Chondrocyte (in vitro differentiated cells): ENCODE measurements at regions not wholly inside any gene's neighbourhood (a gene's known extent, or its start where the extent isn't known, plus 50 kb on each side); places are given as distances from the start of the nearest gene placed in this dataset.

Experiments used
- DNase-seq: peaks from one replicate; pipeline ENCODE4 v3.0.0; 2021; ENCODE audit warnings: mixed read lengths, low spot score
- H3K27ac Mint-ChIP-seq: one replicate; pipeline ENCODE4 v1.8.0; 2021; ENCODE audit warnings: mild to moderate bottlenecking, moderate library complexity, mixed read lengths; ENCODE audit not compliant: unreplicated experiment
- H3K27me3 Mint-ChIP-seq: 2 replicates; pipeline ENCODE4 v1.8.0; 2021; ENCODE audit warnings: low read depth, mixed read lengths
- H3K36me3 Mint-ChIP-seq: 2 replicates; pipeline ENCODE4 v1.8.0; 2021; ENCODE audit warnings: low read depth, mixed read lengths
- H3K4me1 Mint-ChIP-seq: 2 replicates; pipeline ENCODE4 v1.8.0; 2021; ENCODE audit warnings: low read depth, mild to moderate bottlenecking, mixed read lengths
- H3K4me3 Mint-ChIP-seq: one replicate; pipeline ENCODE4 v1.8.0; 2021; ENCODE audit warnings: mild to moderate bottlenecking, moderate library complexity, mixed read lengths; ENCODE audit not compliant: unreplicated experiment
- H3K9me3 Mint-ChIP-seq: 2 replicates; pipeline ENCODE4 v1.8.0; 2021; ENCODE audit warnings: low read depth, mixed read lengths
- TF ChIP-seq, protein P1 (sequence below): fragments of 200-600 bp; sonication (generic); IDR thresholded peaks from 2 replicates; pipeline ENCODE4 v1.5.0; 2021; ENCODE audit warnings: antibody characterized with exemption, mild to moderate bottlenecking, moderate library complexity

DNA sequence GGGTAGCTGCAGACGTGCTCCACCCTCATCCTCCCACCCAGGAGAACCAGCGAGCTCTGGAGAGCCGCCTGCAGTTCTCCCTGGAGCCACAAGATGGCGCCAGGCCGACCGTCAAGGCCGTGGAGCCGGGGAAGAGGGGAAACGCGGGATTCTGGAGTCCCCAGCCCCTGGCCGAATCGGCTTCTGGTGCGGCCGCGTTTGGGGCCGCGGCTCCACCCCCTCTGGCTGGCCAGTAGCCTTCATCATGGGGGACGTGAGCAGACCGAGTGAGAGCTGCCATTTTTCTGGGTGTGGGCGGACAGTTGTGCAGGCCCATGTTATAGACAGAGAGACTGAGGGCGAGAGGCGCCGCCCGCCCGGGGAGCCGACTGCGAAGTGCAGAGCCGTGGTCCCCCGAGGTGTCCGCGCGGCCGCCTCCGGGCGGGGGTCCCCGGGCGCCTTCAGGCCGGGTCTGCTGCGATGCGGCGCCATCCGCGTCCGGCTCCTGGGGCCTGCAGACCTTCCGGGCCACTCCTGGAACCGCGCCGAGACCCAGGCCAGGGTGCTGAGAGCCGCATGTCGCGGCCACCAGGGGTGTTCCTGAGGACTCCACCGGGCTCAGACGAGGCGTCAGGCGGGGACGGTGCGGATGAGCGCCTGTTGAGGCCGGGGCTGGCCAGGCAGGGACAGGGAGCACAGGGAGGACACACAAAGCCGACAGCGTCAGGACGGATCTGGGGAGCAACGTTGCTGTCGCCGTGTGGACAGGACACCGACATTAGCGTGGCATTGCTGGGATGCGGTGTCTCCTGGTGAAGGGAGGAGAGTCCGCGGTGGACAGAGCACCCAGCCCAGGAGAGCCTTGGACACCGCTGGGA is 418.2 kb upstream of the HS6ST1 start:
- H3K27ac Mint-ChIP-seq, result peak overlapping the region; percentile 65

DNA sequence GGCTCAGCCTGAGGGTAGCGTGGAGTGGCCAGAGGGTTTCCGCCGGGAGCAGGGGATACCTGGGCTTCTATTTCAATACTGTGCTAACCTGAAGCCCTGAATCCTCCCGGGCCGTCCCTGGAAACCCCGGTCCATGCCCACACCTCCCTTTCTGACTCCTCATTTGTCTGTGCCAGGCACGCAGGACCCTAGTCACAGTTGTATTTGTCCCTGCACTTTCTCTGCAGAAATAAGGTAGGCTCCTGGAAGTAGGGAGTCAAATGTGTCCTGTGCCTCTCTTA is 418.8 kb upstream of the HS6ST1 start:
- Mint-ChIP-seq H3K36me3 (no peaks in the 10 kb centered on the region), H3K4me1 (peaks cover 67% of the 10 kb centered on the region), H3K27me3 (no peaks in the 10 kb centered on the region), H3K9me3 (no peaks in the 10 kb centered on the region), H3K27ac (no peak overlapping the region), H3K4me3 (no peak overlapping the region)
- no peak for DNase-seq
- TF ChIP-seq, protein P1, sequence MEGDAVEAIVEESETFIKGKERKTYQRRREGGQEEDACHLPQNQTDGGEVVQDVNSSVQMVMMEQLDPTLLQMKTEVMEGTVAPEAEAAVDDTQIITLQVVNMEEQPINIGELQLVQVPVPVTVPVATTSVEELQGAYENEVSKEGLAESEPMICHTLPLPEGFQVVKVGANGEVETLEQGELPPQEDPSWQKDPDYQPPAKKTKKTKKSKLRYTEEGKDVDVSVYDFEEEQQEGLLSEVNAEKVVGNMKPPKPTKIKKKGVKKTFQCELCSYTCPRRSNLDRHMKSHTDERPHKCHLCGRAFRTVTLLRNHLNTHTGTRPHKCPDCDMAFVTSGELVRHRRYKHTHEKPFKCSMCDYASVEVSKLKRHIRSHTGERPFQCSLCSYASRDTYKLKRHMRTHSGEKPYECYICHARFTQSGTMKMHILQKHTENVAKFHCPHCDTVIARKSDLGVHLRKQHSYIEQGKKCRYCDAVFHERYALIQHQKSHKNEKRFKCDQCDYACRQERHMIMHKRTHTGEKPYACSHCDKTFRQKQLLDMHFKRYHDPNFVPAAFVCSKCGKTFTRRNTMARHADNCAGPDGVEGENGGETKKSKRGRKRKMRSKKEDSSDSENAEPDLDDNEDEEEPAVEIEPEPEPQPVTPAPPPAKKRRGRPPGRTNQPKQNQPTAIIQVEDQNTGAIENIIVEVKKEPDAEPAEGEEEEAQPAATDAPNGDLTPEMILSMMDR, result no peak

More for the DNA sequence above, 418.2 kb upstream of the HS6ST1 start:
- DNase-seq, result no peak
- peaks cover 61% of the 10 kb centered on the region for H3K4me1 Mint-ChIP-seq
- TF ChIP-seq, protein P1, result peak; percentile 99
- no peaks in the 10 kb centered on the region for H3K36me3 Mint-ChIP-seq
- H3K9me3 Mint-ChIP-seq, result no peaks in the 10 kb centered on the region
- peak overlapping the region; percentile 69 for H3K4me3 Mint-ChIP-seq
- no peaks in the 10 kb centered on the region for H3K27me3 Mint-ChIP-seq

DNA sequence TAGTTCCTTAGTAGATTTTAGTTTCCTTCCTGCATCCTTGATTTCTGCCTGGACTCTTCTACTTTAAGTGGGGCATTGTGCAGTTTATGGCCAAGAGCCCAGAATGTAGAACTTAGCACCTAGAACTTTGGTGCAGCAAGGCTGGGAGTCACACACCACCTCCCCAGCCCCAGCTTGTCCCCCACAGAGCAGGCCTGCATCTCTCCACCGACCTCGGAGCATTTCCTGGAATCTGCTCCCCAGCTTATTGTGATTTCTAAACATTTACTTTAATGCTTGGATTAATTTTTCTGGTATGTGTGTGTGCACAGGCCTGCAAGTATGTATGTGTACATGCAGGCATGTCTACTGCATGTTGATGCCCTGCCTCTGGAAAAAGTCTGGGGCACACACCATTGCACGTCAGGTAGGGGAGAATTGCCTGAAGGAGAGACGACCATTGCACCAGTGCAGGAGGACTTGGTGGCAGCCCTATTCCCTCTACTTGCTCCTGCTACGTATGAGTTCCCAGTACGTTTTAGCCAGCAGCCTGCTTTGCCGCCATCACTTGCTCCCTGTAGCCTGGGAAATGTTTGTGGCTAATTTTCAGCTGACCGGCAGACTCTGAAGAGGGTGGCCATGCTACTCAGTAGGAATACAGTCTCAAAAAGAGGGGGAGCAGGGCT is 419.9 kb upstream of the HS6ST1 start:
- Mint-ChIP-seq H3K27ac (no peak overlapping the region), H3K36me3 (no peaks in the 10 kb centered on the region)

GRCh38 chr2:128742467-128742866 is 423.8 kb upstream of the HS6ST1 start:
- Mint-ChIP-seq H3K27me3 (no peaks in the 10 kb centered on the region), H3K4me3 (no peak overlapping the region), H3K9me3 (no peaks in the 10 kb centered on the region), H3K36me3 (no peaks in the 10 kb centered on the region), H3K4me1 (peaks cover 62% of the 10 kb centered on the region), H3K27ac (no peak overlapping the region)
- no peak for DNase-seq
- TF ChIP-seq, protein P1, result no peak

More for the DNA sequence above, 419.9 kb upstream of the HS6ST1 start:
- peaks cover 57% of the 10 kb centered on the region for H3K4me1 Mint-ChIP-seq
- H3K4me3 Mint-ChIP-seq, result no peak overlapping the region
- TF ChIP-seq, protein P1, result no peak
- H3K9me3 Mint-ChIP-seq, result no peaks in the 10 kb centered on the region
- DNase-seq, result no peak
- no peaks in the 10 kb centered on the region for H3K27me3 Mint-ChIP-seq

DNA sequence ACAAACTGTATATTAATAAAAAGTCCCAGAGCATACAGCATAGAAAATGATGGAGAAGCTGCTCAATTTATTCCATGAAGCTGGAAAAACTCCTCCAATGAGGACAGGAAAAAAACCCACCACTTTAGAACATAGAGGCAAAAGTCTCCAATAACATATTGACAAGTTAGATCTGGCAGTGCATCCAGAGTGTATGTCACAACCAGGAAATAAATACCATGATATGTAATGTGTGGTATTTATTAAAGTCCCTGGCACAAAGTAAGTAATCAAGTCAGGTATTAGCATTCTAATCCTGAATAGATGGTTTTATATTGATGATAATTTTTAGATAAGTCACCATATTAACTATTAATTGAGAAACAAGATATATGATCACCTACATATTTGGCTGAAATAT is 427.3 kb upstream of the HS6ST1 start:
- TF ChIP-seq, protein P1, result no peak

More for the DNA sequence above, 427.3 kb upstream of the HS6ST1 start:
- Mint-ChIP-seq H3K4me3 (no peak overlapping the region), H3K27me3 (no peaks in the 10 kb centered on the region), H3K27ac (peak overlapping the region; percentile 74), H3K9me3 (no peaks in the 10 kb centered on the region), H3K4me1 (peaks cover 64% of the 10 kb centered on the region), H3K36me3 (no peaks in the 10 kb centered on the region)
- no peak for DNase-seq
